ENCODE measurements at regions not wholly inside any gene's neighbourhood (a gene's known extent, or its start where the extent isn't known, plus 50 kb on each side); places are given as distances from the start of the nearest gene placed in this dataset.

- TF ChIP-seq CTCF (IDR thresholded peaks at IDR 0.05; ENCODE audit: low read length) (no peak), EZH2 (IDR thresholded peaks at IDR 0.05; ENCODE audit: borderline replicate concordance, low read length) (no peak)
These were observed 82.4 kb upstream of the RBPJ start for GRCh38 chr4:26238426-26238777.

All from OCI-LY1 (cell line).